HEK293 (cell line): ENCODE measurements at regions not wholly inside any gene's neighbourhood (a gene's known extent, or its start where the extent isn't known, plus 50 kb on each side); places are given as distances from the start of the nearest gene placed in this dataset.

Experiments used
- CTCF ChIA-PET: fragments of 350-600 bp; formaldehyde crosslinking; extraction: SDS; loops from one replicate; lab custom pipeline; 2021; ENCODE audit warnings: antibody characterized with exemption; lab: Yijun Ruan, JAX
- POLR2A ChIA-PET: fragments of 300-600 bp; formaldehyde crosslinking; extraction: SDS; loops from one replicate; lab custom pipeline; 2020; ENCODE audit warnings: antibody characterized with exemption, inconsistent platforms; lab: Yijun Ruan, JAX
- H3K27ac ChIP-seq: fragments of 200-500 bp; sonication (Bioruptor generic); 2 replicates; pipeline ENCODE4 v1.5.1; 2014; ENCODE audit warnings: low read depth, low read length, control low read depth, inconsistent platforms; ENCODE audit errors: extremely low read depth
- H3K36me3 ChIP-seq, 2 experiments: fragments of 200-500 bp in 1 of 2; sonication (Bioruptor generic) in 1 of 2; 1 replicate in 1 of 2; 2 replicates in 1 of 2; pipeline ENCODE4 v1.5.1; 2014 to 2017; ENCODE audit warnings: inconsistent platforms in 2 of 2, low read length in 2 of 2; ENCODE audit not compliant: control insufficient read depth in 2 of 2, insufficient read depth in 1 of 2
- H3K4me1 ChIP-seq: fragments of 200-500 bp; sonication (Bioruptor generic); 2 replicates; pipeline ENCODE4 v1.5.1; 2014; ENCODE audit warnings: mild to moderate bottlenecking, low read length, inconsistent platforms; ENCODE audit not compliant: control insufficient read depth, insufficient read depth
- H3K4me3 ChIP-seq: 2 replicates; pipeline ENCODE4 v1.5.1; 2011; ENCODE audit warnings: low read depth, mild to moderate bottlenecking, control low read depth, low read length, moderate library complexity
- H3K9me3 ChIP-seq: fragments of 200-500 bp; sonication (Bioruptor generic); 2 replicates; pipeline ENCODE4 v1.5.1; 2014; ENCODE audit warnings: low read depth, low read length, inconsistent platforms; ENCODE audit not compliant: control insufficient read depth, insufficient read depth
- GLI4 ChIP-seq: fragments of 450-650 bp; formaldehyde crosslinking; IDR thresholded peaks from 2 replicates; pipeline ENCODE4 v1.5.1; 2016; ENCODE audit warnings: missing biosample characterization, missing genetic modification characterization
- KLF10 ChIP-seq: fragments of 450-650 bp; IDR thresholded peaks from 2 replicates; pipeline ENCODE4 v1.5.1; 2018; ENCODE audit warnings: missing biosample characterization, mild to moderate bottlenecking, missing genetic modification characterization
- PRDM4 ChIP-seq: fragments of 450-650 bp; formaldehyde crosslinking; IDR thresholded peaks from 2 replicates; pipeline ENCODE4 v1.5.1; 2017; ENCODE audit warnings: missing biosample characterization, missing genetic modification characterization
- ZFP37 ChIP-seq: fragments of 450-650 bp; formaldehyde crosslinking; IDR thresholded peaks from 2 replicates; pipeline ENCODE4 v1.5.1; 2016; ENCODE audit warnings: missing biosample characterization, missing genetic modification characterization
- ZNF121 ChIP-seq: fragments of 450-650 bp; formaldehyde crosslinking; IDR thresholded peaks from 2 replicates; pipeline ENCODE4 v1.5.1; 2016; ENCODE audit warnings: missing biosample characterization, missing genetic modification characterization
- ZNF148 ChIP-seq: fragments of 450-650 bp; formaldehyde crosslinking; IDR thresholded peaks from 2 replicates; pipeline ENCODE4 v1.5.0; 2017; ENCODE audit warnings: missing biosample characterization, missing genetic modification characterization, borderline replicate concordance
- ZNF157 ChIP-seq: fragments of 450-650 bp; formaldehyde crosslinking; IDR thresholded peaks from 2 replicates; pipeline ENCODE4 v1.5.1; 2016; ENCODE audit warnings: missing biosample characterization, missing genetic modification characterization
- ZNF184 ChIP-seq: fragments of 450-650 bp; IDR thresholded peaks from 2 replicates; pipeline ENCODE4 v1.5.1; 2018; ENCODE audit warnings: missing biosample characterization, mild to moderate bottlenecking, missing genetic modification characterization
- ZNF239 ChIP-seq: fragments of 450-650 bp; formaldehyde crosslinking; IDR thresholded peaks from 2 replicates; pipeline ENCODE4 v1.5.1; 2016; ENCODE audit warnings: missing biosample characterization, missing genetic modification characterization
- ZNF24 ChIP-seq: fragments of 450-650 bp; formaldehyde crosslinking; IDR thresholded peaks from 2 replicates; pipeline ENCODE4 v1.5.1; 2016; ENCODE audit warnings: missing biosample characterization, missing genetic modification characterization
- ZNF423 ChIP-seq: fragments of 450-650 bp; formaldehyde crosslinking; IDR thresholded peaks from 2 replicates; pipeline ENCODE4 v1.5.1; 2016; ENCODE audit warnings: missing biosample characterization, missing genetic modification characterization
- ZNF518A ChIP-seq: fragments of 450-650 bp; formaldehyde crosslinking; conservative IDR thresholded peaks from 2 replicates; pipeline ENCODE4 v1.5.1; 2016; ENCODE audit warnings: low read depth, missing biosample characterization, missing genetic modification characterization
- ZNF521 ChIP-seq: fragments of 450-650 bp; formaldehyde crosslinking; IDR thresholded peaks from 2 replicates; pipeline ENCODE4 v1.5.1; 2017; ENCODE audit warnings: missing biosample characterization, mild to moderate bottlenecking, missing genetic modification characterization
- ZNF621 ChIP-seq: fragments of 450-650 bp; formaldehyde crosslinking; IDR thresholded peaks from 2 replicates; pipeline ENCODE4 v1.5.1; 2017; ENCODE audit warnings: missing biosample characterization, missing genetic modification characterization
- ZNF777 ChIP-seq: fragments of 450-650 bp; formaldehyde crosslinking; IDR thresholded peaks from 2 replicates; pipeline ENCODE4 v1.5.1; 2017; ENCODE audit warnings: missing biosample characterization, missing genetic modification characterization, borderline replicate concordance
- ZNF830 ChIP-seq: fragments of 450-650 bp; IDR thresholded peaks from 2 replicates; pipeline ENCODE4 v1.5.0; 2018; ENCODE audit warnings: missing biosample characterization, missing genetic modification characterization, low read depth, mild to moderate bottlenecking, moderate library complexity
- TF ChIP-seq, protein P1 (sequence below): fragments of 450-650 bp; formaldehyde crosslinking; IDR thresholded peaks from 2 replicates; pipeline ENCODE4 v1.5.1; 2017; ENCODE audit warnings: missing biosample characterization, missing genetic modification characterization
- TF ChIP-seq, protein P2 (sequence below): fragments of 450-650 bp; formaldehyde crosslinking; IDR thresholded peaks from 2 replicates; pipeline ENCODE4 v1.5.1; 2016; ENCODE audit warnings: missing biosample characterization, missing genetic modification characterization
- TF ChIP-seq, protein P3 (sequence below): sonication (generic); formaldehyde crosslinking; IDR thresholded peaks from 2 replicates; pipeline ENCODE4 v1.8.1; 2022; ENCODE audit warnings: mild to moderate bottlenecking, moderate library complexity, missing genetic modification reagents

DNA sequence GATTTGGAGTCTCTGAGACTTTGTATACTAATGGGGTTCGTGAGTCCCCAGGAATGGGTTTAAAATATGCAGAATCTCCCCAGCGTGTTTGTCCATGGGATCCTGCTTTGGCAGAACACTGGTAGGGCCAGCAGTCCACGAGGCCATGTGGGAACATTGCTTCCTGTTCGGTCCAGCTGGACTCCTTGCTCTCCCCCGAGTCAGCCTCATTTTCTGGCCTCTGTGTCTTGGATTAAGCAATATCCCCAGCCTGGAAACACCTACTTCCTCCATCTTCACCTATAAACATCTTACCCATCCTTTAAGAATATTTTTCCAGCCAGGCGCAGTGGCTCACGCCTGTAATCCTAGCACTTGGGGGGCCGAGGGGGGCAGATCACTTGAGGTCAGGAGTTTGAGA, 142.4 kb downstream of the NAV1 start (continued):
- TF ChIP-seq ZNF148 (tag by site-specific recombination) = no peak

DNA sequence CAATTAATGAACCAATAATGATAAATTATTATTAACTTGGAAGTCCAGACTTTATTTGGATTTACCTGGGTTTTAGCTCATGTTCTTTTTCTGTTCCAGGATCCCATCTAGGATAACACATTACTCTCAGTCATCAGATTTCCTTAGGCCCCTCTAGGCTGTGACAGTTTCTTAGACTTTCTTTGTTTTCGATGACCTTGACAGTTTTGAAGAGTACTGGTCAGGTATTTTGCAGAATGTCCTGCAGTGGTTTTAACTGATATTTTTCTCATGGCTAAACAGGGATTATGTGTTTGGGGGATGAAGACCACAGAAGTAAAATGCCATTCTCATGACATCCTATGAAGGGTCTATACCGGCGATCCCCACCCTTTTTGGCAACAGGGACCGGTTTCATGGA, 144.0 kb downstream of the NAV1 start:
- POLR2A ChIA-PET = no interaction called here
- no peak overlapping the region for H3K27ac ChIP-seq
- H3K36me3 ChIP-seq = no peaks in the 10 kb centered on the region
- no peak overlapping the region for H3K4me3 ChIP-seq
- TF ChIP-seq PRDM4 (tag by site-specific recombination) = no peak
- TF ChIP-seq, protein P1, sequence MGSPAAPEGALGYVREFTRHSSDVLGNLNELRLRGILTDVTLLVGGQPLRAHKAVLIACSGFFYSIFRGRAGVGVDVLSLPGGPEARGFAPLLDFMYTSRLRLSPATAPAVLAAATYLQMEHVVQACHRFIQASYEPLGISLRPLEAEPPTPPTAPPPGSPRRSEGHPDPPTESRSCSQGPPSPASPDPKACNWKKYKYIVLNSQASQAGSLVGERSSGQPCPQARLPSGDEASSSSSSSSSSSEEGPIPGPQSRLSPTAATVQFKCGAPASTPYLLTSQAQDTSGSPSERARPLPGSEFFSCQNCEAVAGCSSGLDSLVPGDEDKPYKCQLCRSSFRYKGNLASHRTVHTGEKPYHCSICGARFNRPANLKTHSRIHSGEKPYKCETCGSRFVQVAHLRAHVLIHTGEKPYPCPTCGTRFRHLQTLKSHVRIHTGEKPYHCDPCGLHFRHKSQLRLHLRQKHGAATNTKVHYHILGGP (tag by site-specific recombination) = no peak
- TF ChIP-seq ZNF423 = no peak
- no peak for TF ChIP-seq ZFP37 (tag by site-specific recombination)
- no peak for TF ChIP-seq ZNF830
- no peak for TF ChIP-seq KLF10 (tag by site-specific recombination)
- TF ChIP-seq, protein P2, sequence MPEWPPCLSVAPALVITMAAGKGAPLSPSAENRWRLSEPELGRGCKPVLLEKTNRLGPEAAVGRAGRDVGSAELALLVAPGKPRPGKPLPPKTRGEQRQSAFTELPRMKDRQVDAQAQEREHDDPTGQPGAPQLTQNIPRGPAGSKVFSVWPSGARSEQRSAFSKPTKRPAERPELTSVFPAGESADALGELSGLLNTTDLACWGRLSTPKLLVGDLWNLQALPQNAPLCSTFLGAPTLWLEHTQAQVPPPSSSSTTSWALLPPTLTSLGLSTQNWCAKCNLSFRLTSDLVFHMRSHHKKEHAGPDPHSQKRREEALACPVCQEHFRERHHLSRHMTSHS = no peak
- no peak for TF ChIP-seq GLI4 (tag by site-specific recombination)
- TF ChIP-seq ZNF121 = no peak
- TF ChIP-seq ZNF239 (tag by site-specific recombination) = no peak
- TF ChIP-seq ZNF518A (tag by site-specific recombination) = no peak
- no peak for TF ChIP-seq ZNF777 (tag by site-specific recombination)
- TF ChIP-seq ZNF24 (tag by site-specific recombination) = no peak
- TF ChIP-seq ZNF157 (tag by site-specific recombination) = no peak
- no peak for TF ChIP-seq ZNF521 (tag by site-specific recombination)
- TF ChIP-seq ZNF621 = no peak
- no peak for TF ChIP-seq ZNF184 (tag by site-specific recombination)
- TF ChIP-seq, protein P3, sequence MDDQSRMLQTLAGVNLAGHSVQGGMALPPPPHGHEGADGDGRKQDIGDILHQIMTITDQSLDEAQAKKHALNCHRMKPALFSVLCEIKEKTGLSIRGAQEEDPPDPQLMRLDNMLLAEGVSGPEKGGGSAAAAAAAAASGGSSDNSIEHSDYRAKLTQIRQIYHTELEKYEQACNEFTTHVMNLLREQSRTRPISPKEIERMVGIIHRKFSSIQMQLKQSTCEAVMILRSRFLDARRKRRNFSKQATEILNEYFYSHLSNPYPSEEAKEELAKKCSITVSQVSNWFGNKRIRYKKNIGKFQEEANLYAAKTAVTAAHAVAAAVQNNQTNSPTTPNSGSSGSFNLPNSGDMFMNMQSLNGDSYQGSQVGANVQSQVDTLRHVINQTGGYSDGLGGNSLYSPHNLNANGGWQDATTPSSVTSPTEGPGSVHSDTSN (CRISPR knock-in tag) = no peak
- peaks cover 10% of the 10 kb centered on the region for H3K4me1 ChIP-seq
- CTCF ChIA-PET = no interaction called here
- no peaks in the 10 kb centered on the region for H3K9me3 ChIP-seq
